PC-9 (cell line): ENCODE measurements at regions not wholly inside any gene's neighbourhood (a gene's known extent, or its start where the extent isn't known, plus 50 kb on each side); places are given as distances from the start of the nearest gene placed in this dataset.

Experiments
- BruUV-seq: library from RNA; stranded (reverse); fragments of 400-500 nt; replicated peaks from 2 replicates; lab custom pipeline; 2021; lab: Mats Ljungman, UMichigan
- CTCF ChIA-PET: fragments of 300-600 bp; sonication (Branson Sonifier 250); formaldehyde crosslinking; loops from one replicate; lab custom pipeline; 2022; ENCODE audit warnings: antibody characterized with exemption; lab: Charles Lee
- POLR2A ChIA-PET: fragments of 300-600 bp; sonication (Branson Sonifier 250); formaldehyde crosslinking; loops from one replicate; lab custom pipeline; 2022; ENCODE audit warnings: antibody characterized with exemption; ENCODE audit not compliant: unreplicated experiment; lab: Charles Lee
- DNase-seq, 2 experiments: peaks; one replicate each; pipeline versions ENCODE4 v3.0.0 to v3.0.0-alpha.2; 2015 to 2022; ENCODE audit warnings: mixed read lengths in 1 of 2
- H2AFZ ChIP-seq: fragments of 200-600 bp; sonication (generic); 2 replicates; pipeline ENCODE4 v1.8.1; 2017; ENCODE audit warnings: antibody characterized with exemption
- H3F3A ChIP-seq: fragments of 200-600 bp; sonication (generic); 2 replicates; pipeline ENCODE4 v1.8.1; 2017; ENCODE audit warnings: antibody characterized with exemption, mild to moderate bottlenecking, low read depth; ENCODE audit not compliant: insufficient read depth
- H3K27ac ChIP-seq: fragments of 200-600 bp; sonication (generic); 2 replicates; pipeline ENCODE4 v1.6.1; 2016; ENCODE audit warnings: mixed run types
- H3K27me3 ChIP-seq: fragments of 200-600 bp; sonication (generic); 2 replicates; pipeline ENCODE4 v1.6.1; 2016; ENCODE audit warnings: low read depth, mixed run types; ENCODE audit not compliant: insufficient read depth
- H3K36me3 ChIP-seq: fragments of 200-600 bp; sonication (generic); 2 replicates; pipeline ENCODE4 v1.6.1; 2016; ENCODE audit warnings: low read depth, mixed run types
- H3K4me1 ChIP-seq: fragments of 200-600 bp; sonication (generic); replicated peaks from 2 replicates; pipeline ENCODE4 v1.6.1; 2016; ENCODE audit warnings: mixed run types; ENCODE audit not compliant: insufficient read depth
- H3K4me2 ChIP-seq: fragments of 200-600 bp; sonication (generic); 2 replicates; pipeline ENCODE4 v1.6.1; 2017; ENCODE audit warnings: mixed run types
- H3K4me3 ChIP-seq: fragments of 200-600 bp; sonication (generic); 2 replicates; pipeline ENCODE4 v1.6.1; 2016; ENCODE audit warnings: mixed run types
- H3K79me2 ChIP-seq: fragments of 200-600 bp; sonication (generic); 2 replicates; pipeline ENCODE4 v1.6.1; 2017; ENCODE audit warnings: low read depth, mixed run types
- H3K9me2 ChIP-seq: fragments of 200-600 bp; sonication (generic); 2 replicates; pipeline ENCODE4 v1.8.1; 2017; ENCODE audit warnings: mild to moderate bottlenecking; ENCODE audit not compliant: insufficient read depth
- H3K9me3 ChIP-seq: fragments of 200-600 bp; sonication (generic); 2 replicates; pipeline ENCODE4 v1.8.1; 2016; ENCODE audit warnings: low read depth; ENCODE audit not compliant: insufficient read depth
- H4K20me1 ChIP-seq: fragments of 200-600 bp; sonication (generic); 2 replicates; pipeline ENCODE4 v1.8.1; 2017; ENCODE audit not compliant: insufficient read depth
- CTCF ChIP-seq: fragments of 200-600 bp; sonication (generic); conservative IDR thresholded peaks from 2 replicates; pipeline ENCODE4 v1.6.1; 2017; ENCODE audit warnings: mixed run types, antibody characterized with exemption, mild to moderate bottlenecking, moderate library complexity
- EZH2 ChIP-seq: fragments of 200-600 bp; sonication (generic); IDR thresholded peaks from 2 replicates; pipeline ENCODE4 v1.8.0; 2017; ENCODE audit warnings: antibody characterized with exemption, low read depth
- intact Hi-C: fragments of 100-400 bp; cut with micrococcal nuclease; formaldehyde crosslinking; loops from one replicate; pipeline ENCODE4 v1.10.0; 2022; ENCODE audit not compliant: unreplicated experiment

- ChIA-PET CTCF (no interaction called here), POLR2A (no interaction called here)
- BruUV-seq: no TSS peak
- Histone ChIP-seq H3K9me2 (no peaks in the 10 kb centered on the region), H3K27me3 (no peaks in the 10 kb centered on the region), H3K36me3 (no peaks in the 10 kb centered on the region), H3F3A (no peaks in the 10 kb centered on the region), H3K9me3 (no peaks in the 10 kb centered on the region), H3K4me2 (no peak overlapping the region), H3K4me1 (no peaks in the 10 kb centered on the region), H3K4me3 (no peak overlapping the region), H4K20me1 (no peaks in the 10 kb centered on the region), H3K79me2 (no peaks in the 10 kb centered on the region), H2AFZ (no peak overlapping the region), H3K27ac (no peak overlapping the region)
- intact Hi-C loops: no loop called here
- no peak for DNase-seq
- TF ChIP-seq CTCF: no peak
- TF ChIP-seq EZH2: no peak
Observed at GRCh38 chr20:56088375-56088774, 83.1 kb upstream of the CBLN4 start.

- no peaks in the 10 kb centered on the region for H3K9me2 ChIP-seq
- H3K79me2 ChIP-seq: no peaks in the 10 kb centered on the region
- H2AFZ ChIP-seq: no peak overlapping the region
- H4K20me1 ChIP-seq: no peaks in the 10 kb centered on the region
- no peak overlapping the region for H3K4me3 ChIP-seq
- BruUV-seq: no TSS peak
- intact Hi-C loops: no loop called here
- ChIA-PET CTCF (no interaction called here), POLR2A (no interaction called here)
- H3K9me3 ChIP-seq: no peaks in the 10 kb centered on the region
- no peaks in the 10 kb centered on the region for H3K36me3 ChIP-seq
- no peaks in the 10 kb centered on the region for H3K27me3 ChIP-seq
- H3F3A ChIP-seq: no peaks in the 10 kb centered on the region
- TF ChIP-seq EZH2 (no peak), CTCF (no peak)
- no peak overlapping the region for H3K27ac ChIP-seq
- H3K4me1 ChIP-seq: no peaks in the 10 kb centered on the region
- no peak overlapping the region for H3K4me2 ChIP-seq
- no peak for DNase-seq
Observed at GRCh38 chr20:56091628-56092234, 86.4 kb upstream of the CBLN4 start.

- intact Hi-C loops: no loop called here
- Histone ChIP-seq H3K9me2 (no peaks in the 10 kb centered on the region), H3K4me1 (no peaks in the 10 kb centered on the region), H3K4me2 (no peak overlapping the region), H3K4me3 (no peak overlapping the region), H3K27me3 (no peaks in the 10 kb centered on the region), H3K27ac (no peak overlapping the region), H3K79me2 (no peaks in the 10 kb centered on the region), H2AFZ (no peak overlapping the region), H3K36me3 (no peaks in the 10 kb centered on the region), H3K9me3 (no peaks in the 10 kb centered on the region), H3F3A (no peaks in the 10 kb centered on the region), H4K20me1 (no peaks in the 10 kb centered on the region)
- no peak for DNase-seq
- no TSS peak for BruUV-seq
- ChIA-PET POLR2A (no interaction called here), CTCF (no interaction called here)
- TF ChIP-seq EZH2: no peak
- no peak for TF ChIP-seq CTCF
Observed at GRCh38 chr20:56094228-56094627, 88.9 kb upstream of the CBLN4 start.
